Adrenal gland (tissue), 5 donors: ENCODE measurements at regions not wholly inside any gene's neighbourhood (a gene's known extent, or its start where the extent isn't known, plus 50 kb on each side); places are given as distances from the start of the nearest gene placed in this dataset.

Source experiments
- CTCF ChIP-seq, 6 experiments: fragments of 450-650 bp in 4 of 6; fragments of 200-600 bp in 2 of 6; sonication (generic) in 1 of 6; IDR thresholded peaks; 1 replicate in 5 of 6; 2 replicates in 1 of 6; pipeline versions ENCODE4 v1.5.1 to v1.8.0; 2016 to 2021; ENCODE audit warnings: antibody characterized with exemption in 6 of 6, mild to moderate bottlenecking in 2 of 6, moderate library complexity in 1 of 6
- POLR2A ChIP-seq, 2 donors: fragments of 450-650 bp; IDR thresholded peaks; one replicate each; pipeline ENCODE4 v1.6.1; 2017; ENCODE audit warnings: antibody characterized with exemption in 2 of 2, mild to moderate bottlenecking in 2 of 2, moderate library complexity in 1 of 2
- donor health status: DM: no; HTN: no; CAD: no.

- TF ChIP-seq CTCF (IDR thresholded peaks at IDR 0.05) (no peak), POLR2A (IDR thresholded peaks at IDR 0.05) (no peak)
Observed at GRCh38 chr10:43970018-43970698, 321.5 kb upstream of the ZNF32 start.
